Hepatocyte (in vitro differentiated cells): ENCODE measurements at regions not wholly inside any gene's neighbourhood (a gene's known extent, or its start where the extent isn't known, plus 50 kb on each side); places are given as distances from the start of the nearest gene placed in this dataset.

Experiments
- EZH2phosphoT487 ChIP-seq: fragments of 200-600 bp; sonication (generic); IDR thresholded peaks from one replicate; pipeline ENCODE4 v1.6.1; 2018; ENCODE audit warnings: antibody characterized with exemption, mild to moderate bottlenecking, low read depth, moderate library complexity; ENCODE audit not compliant: unreplicated experiment, severe bottlenecking
- TF ChIP-seq, protein P1 (sequence below): fragments of 200-600 bp; sonication (generic); IDR thresholded peaks from 2 replicates; pipeline ENCODE4 v1.5.1; 2016; ENCODE audit warnings: antibody characterized with exemption, mild to moderate bottlenecking; ENCODE audit not compliant: poor library complexity

DNA sequence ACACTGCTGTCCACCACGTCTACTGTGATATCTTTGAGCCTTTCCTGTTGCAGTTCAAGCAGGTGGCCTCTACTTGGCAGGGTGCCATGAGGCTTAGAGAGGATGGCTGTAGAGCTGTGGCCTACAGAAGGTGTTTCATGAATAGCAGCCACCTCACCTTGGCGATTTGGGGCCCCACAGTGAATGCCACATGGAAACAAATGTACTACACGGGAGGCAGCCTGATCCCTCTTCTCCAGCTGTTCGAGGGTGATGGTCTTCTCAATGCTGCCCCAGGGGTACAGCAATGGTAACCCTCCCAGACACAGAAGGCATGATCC lies 70.7 kb downstream of the FAM43A start:
- TF ChIP-seq EZH2phosphoT487: no peak
- TF ChIP-seq, protein P1, sequence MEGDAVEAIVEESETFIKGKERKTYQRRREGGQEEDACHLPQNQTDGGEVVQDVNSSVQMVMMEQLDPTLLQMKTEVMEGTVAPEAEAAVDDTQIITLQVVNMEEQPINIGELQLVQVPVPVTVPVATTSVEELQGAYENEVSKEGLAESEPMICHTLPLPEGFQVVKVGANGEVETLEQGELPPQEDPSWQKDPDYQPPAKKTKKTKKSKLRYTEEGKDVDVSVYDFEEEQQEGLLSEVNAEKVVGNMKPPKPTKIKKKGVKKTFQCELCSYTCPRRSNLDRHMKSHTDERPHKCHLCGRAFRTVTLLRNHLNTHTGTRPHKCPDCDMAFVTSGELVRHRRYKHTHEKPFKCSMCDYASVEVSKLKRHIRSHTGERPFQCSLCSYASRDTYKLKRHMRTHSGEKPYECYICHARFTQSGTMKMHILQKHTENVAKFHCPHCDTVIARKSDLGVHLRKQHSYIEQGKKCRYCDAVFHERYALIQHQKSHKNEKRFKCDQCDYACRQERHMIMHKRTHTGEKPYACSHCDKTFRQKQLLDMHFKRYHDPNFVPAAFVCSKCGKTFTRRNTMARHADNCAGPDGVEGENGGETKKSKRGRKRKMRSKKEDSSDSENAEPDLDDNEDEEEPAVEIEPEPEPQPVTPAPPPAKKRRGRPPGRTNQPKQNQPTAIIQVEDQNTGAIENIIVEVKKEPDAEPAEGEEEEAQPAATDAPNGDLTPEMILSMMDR: no peak
